AG09319 (cell line): ENCODE measurements at regions not wholly inside any gene's neighbourhood (a gene's known extent, or its start where the extent isn't known, plus 50 kb on each side); places are given as distances from the start of the nearest gene placed in this dataset.
A peak's percentile ranks its signal among the peaks of the same experiment; 100 is the strongest.
"Not testable (repeated sequence)": the region's sequence is repeated elsewhere in the genome, so short reads cannot be mapped to it uniquely, and the experiment has no call there.

ENCODE experiments used
- DNase-seq: peaks from one replicate; pipeline ENCODE4 v3.0.0-alpha.2; 2010; ENCODE audit warnings: low read depth; ENCODE audit errors: extremely low read depth
- TF ChIP-seq, protein P1 (sequence below): IDR thresholded peaks from 2 replicates; pipeline ENCODE4 v1.5.1; 2011; ENCODE audit warnings: low read depth, mild to moderate bottlenecking, inconsistent platforms, low read length, moderate library complexity

DNA sequence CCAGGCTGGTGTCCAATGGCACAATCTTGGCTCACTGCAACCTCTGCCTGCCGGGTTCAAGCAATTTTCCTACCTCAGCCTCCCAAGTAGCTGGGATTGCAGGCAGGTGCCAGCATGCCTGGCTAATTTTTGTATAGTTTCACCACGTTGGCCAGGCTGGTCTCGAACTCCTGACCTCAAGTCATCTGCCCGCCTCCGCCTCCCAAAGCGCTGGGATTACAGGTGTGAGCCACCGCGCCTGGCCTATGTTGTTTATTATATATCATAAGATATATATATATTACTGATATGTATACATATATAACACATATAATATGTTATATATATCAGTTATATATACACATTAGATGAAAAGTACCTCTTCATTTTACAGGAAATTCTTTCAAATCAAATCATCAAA lies 914.7 kb downstream of the FOXD4L5 start:
- DNase-seq = not testable (repeated sequence)

DNA sequence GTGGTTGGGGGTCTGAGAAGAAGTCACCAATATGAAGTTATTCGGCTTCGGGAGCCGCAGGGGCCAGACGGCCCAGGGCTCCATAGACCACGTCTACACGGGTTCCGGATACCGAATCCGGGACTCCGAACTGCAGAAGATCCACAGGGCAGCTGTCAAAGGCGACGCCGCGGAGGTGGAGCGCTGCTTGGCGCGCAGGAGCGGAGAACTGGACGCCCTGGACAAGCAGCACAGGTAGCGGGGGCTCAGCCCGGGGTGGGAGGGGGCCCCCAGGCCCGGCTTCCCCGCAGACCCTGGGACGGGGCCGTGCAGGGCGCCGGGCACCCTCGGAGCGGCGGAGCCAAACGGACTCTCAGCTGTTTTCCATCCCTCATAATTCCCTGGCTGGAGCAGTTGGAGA lies 915.4 kb downstream of the FOXD4L5 start:
- DNase-seq = not testable (repeated sequence)

DNA sequence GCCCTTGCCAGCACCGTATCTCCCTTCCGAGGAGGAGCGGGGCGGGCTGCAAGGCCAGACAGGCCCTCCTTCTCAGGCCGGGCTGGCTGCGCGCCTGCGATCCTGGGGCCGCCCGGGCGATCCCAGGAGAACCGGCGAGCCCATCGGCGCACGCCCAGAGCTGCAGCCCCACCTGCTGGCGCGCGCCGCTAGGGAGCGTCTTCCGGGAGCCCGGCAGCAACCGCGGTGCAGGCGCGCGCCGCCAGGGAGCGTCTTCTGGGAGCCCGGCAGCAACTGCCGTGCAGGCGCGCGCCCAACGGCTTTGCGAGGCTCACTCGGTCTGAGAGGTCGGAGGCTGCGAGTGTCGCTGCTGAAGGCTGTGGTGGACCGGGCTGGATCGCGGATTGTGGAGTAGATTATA lies 915.9 kb downstream of the FOXD4L5 start:
- TF ChIP-seq, protein P1, sequence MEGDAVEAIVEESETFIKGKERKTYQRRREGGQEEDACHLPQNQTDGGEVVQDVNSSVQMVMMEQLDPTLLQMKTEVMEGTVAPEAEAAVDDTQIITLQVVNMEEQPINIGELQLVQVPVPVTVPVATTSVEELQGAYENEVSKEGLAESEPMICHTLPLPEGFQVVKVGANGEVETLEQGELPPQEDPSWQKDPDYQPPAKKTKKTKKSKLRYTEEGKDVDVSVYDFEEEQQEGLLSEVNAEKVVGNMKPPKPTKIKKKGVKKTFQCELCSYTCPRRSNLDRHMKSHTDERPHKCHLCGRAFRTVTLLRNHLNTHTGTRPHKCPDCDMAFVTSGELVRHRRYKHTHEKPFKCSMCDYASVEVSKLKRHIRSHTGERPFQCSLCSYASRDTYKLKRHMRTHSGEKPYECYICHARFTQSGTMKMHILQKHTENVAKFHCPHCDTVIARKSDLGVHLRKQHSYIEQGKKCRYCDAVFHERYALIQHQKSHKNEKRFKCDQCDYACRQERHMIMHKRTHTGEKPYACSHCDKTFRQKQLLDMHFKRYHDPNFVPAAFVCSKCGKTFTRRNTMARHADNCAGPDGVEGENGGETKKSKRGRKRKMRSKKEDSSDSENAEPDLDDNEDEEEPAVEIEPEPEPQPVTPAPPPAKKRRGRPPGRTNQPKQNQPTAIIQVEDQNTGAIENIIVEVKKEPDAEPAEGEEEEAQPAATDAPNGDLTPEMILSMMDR = peak; percentile 16

DNA sequence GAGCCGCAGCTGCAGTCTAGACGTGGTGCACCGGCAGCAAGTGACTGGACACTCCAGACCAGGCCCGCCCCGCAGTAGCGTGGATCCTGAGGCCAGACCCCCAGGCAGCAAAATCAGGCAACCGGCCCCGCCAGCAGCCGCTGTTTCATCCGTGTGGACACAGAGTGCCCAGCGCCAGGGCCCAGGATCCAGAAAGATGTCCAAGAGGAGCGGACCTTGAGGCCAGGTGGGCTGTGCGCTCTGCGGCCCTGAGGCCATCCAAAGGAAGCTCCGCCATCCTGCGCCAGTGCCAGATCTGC lies 916.4 kb downstream of the FOXD4L5 start:
- not testable (repeated sequence) for DNase-seq

More for the DNA sequence above, 915.9 kb downstream of the FOXD4L5 start:
- not testable (repeated sequence) for DNase-seq

DNA sequence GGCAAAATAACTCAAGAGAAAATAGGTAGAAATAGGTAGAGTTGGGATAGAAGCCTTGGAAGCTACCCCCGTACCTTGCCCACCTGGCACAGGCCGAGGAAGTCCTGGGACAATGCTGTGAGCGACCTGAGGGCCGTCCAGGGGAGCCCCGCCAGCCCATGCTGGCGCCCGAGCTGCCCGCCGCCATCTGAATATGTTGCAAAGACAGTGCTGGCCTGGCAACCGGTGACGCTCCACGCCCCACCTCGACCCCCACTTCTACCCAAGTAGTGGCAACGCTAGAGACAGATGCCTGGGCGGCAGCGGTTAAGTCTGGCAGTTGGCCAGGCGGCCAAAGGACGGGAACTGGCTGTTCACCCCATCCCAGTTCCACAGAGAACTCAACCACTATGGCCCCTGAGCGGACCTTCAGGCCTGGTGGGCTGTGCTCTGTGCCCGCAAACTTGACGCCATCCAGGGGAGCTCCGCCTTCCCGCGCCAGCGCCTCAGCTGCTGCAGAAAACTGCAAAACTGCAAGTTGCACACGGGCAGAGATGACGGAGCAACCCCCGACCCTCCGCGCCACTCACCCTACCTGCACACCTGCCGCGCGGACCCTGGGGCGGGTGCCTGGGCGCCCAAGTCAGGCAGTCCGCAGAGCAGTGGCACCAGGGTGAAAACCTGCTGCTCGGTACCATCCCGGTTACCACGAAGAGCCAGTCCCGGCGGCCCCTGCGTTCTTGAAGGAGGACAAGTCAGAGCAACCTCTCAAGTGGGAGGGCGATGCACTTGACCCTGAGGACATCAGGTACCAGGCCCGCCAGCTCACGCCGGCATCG lies 917.0 kb downstream of the FOXD4L5 start:
- DNase-seq = not testable (repeated sequence)
